ENCODE measurements at regions not wholly inside any gene's neighbourhood (a gene's known extent, or its start where the extent isn't known, plus 50 kb on each side); places are given as distances from the start of the nearest gene placed in this dataset.

DNA sequence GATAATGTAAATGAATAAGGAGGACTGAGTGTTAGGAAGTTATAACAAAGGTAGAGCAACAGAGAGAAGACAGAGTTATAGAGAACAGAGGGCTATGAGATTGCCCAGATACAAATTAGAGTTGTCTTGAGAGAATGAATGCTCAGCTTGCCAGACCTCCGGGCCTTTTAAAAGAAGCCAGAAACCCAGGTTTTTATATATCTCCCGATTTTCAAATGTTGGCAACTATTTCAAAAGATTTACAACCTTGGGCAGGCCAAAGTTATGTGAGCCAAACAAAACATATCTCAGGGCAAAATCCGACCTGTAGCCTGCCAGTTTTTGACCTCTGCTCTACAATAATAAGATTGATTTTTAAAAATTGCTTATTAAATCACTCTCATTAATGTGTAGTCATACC is 573.1 kb upstream of the SLC10A2 start (continued):
- TF ChIP-seq EP300 (IDR thresholded peaks at IDR 0.05; ENCODE audit: borderline replicate concordance in 1 of 2, low read depth in 2 of 2, low read length in 2 of 2), result no peak
